HEK293 (cell line): ENCODE measurements at regions not wholly inside any gene's neighbourhood (a gene's known extent, or its start where the extent isn't known, plus 50 kb on each side); places are given as distances from the start of the nearest gene placed in this dataset.

Experiments
- ZNF707 ChIP-seq: fragments of 450-650 bp; formaldehyde crosslinking; IDR thresholded peaks from 2 replicates; pipeline ENCODE4 v1.5.1; 2016; ENCODE audit warnings: missing biosample characterization, missing genetic modification characterization
- ZNF792 ChIP-seq: fragments of 450-650 bp; formaldehyde crosslinking; IDR thresholded peaks from 2 replicates; pipeline ENCODE4 v1.5.1; 2016; ENCODE audit warnings: missing biosample characterization, missing genetic modification characterization

DNA sequence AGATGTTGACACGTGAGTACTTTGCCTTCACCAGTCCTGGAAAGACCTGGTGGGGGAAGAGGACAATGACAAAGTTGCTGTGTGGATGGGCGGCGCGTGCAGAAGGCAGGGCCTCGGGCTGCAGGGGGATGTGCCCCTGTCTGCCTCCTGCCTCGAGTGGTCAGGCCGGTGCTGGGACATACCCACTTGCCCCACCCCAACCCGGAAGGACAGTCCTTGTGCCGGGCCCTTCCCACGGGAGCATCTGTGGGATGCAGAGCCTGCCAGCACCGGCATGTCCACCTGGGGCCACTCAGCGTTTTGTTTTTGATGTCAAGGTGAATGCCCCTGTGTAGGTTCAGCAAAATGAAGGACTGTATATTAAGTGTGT, 60.5 kb upstream of the BHLHE23 start:
- TF ChIP-seq ZNF792 (tag by site-specific recombination) = no peak
- TF ChIP-seq ZNF707 (tag by site-specific recombination) = no peak
